GM12874 (cell line): ENCODE measurements at regions not wholly inside any gene's neighbourhood (a gene's known extent, or its start where the extent isn't known, plus 50 kb on each side); places are given as distances from the start of the nearest gene placed in this dataset.

ENCODE experiments used
- CTCF ChIP-seq: IDR thresholded peaks from 2 replicates; pipeline ENCODE4 v1.5.1; 2011; ENCODE audit warnings: low read depth, mild to moderate bottlenecking, control low read depth, low read length, moderate library complexity; ENCODE audit not compliant: insufficient read depth

GRCh38 chr11:37710031-37710430 lies 1112.0 kb upstream of the RAG2 start:
- TF ChIP-seq CTCF = no peak

GRCh38 chr11:37704791-37705190 lies 1106.8 kb upstream of the RAG2 start:
- no peak for TF ChIP-seq CTCF

- TF ChIP-seq CTCF = no peak
Measured at GRCh38 chr11:37699644-37700043, 1101.6 kb upstream of the RAG2 start.

- no peak for TF ChIP-seq CTCF
Measured at GRCh38 chr11:37695283-37695682, 1097.2 kb upstream of the RAG2 start.

- no peak for TF ChIP-seq CTCF
Measured at GRCh38 chr11:37689951-37690350, 1091.9 kb upstream of the RAG2 start.

GRCh38 chr11:37688456-37688855 lies 1090.4 kb upstream of the RAG2 start:
- no peak for TF ChIP-seq CTCF

GRCh38 chr11:37687130-37687529 lies 1089.1 kb upstream of the RAG2 start:
- no peak for TF ChIP-seq CTCF

GRCh38 chr11:37671321-37671720 lies 1073.3 kb upstream of the RAG2 start:
- TF ChIP-seq CTCF = no peak
